Osteocyte (in vitro differentiated cells): ENCODE measurements at regions not wholly inside any gene's neighbourhood (a gene's known extent, or its start where the extent isn't known, plus 50 kb on each side); places are given as distances from the start of the nearest gene placed in this dataset.

Source experiments
- DNase-seq: peaks from one replicate; pipeline ENCODE4 v3.0.0; 2021; ENCODE audit warnings: mixed read lengths; ENCODE audit not compliant: unreplicated experiment; ENCODE audit errors: extremely low spot score
- H3K27ac Mint-ChIP-seq: one replicate; pipeline ENCODE4 v1.8.0; 2021; ENCODE audit warnings: mild to moderate bottlenecking, mixed read lengths; ENCODE audit not compliant: unreplicated experiment
- H3K27me3 Mint-ChIP-seq: one replicate; pipeline ENCODE4 v1.8.0; 2021; ENCODE audit warnings: mixed read lengths; ENCODE audit not compliant: unreplicated experiment
- H3K36me3 Mint-ChIP-seq: one replicate; pipeline ENCODE4 v1.8.0; 2021; ENCODE audit warnings: mixed read lengths; ENCODE audit not compliant: unreplicated experiment
- H3K4me1 Mint-ChIP-seq: one replicate; pipeline ENCODE4 v1.8.0; 2021; ENCODE audit warnings: mixed read lengths; ENCODE audit not compliant: unreplicated experiment
- H3K4me3 Mint-ChIP-seq: one replicate; pipeline ENCODE4 v1.8.0; 2021; ENCODE audit warnings: mild to moderate bottlenecking, moderate library complexity, mixed read lengths; ENCODE audit not compliant: unreplicated experiment
- H3K9me3 Mint-ChIP-seq: one replicate; pipeline ENCODE4 v1.8.0; 2021; ENCODE audit warnings: mixed read lengths; ENCODE audit not compliant: unreplicated experiment
- CTCF ChIP-seq: fragments of 200-600 bp; sonication (generic); IDR thresholded peaks from 2 replicates; pipeline ENCODE4 v1.5.0; 2021; ENCODE audit warnings: antibody characterized with exemption, mild to moderate bottlenecking, moderate library complexity

GRCh38 chr20:53849471-53850059, 220.8 kb downstream of the BCAS1 start:
- DNase-seq, result no peak
- Mint-ChIP-seq H3K9me3 (no peaks in the 10 kb centered on the region), H3K27me3 (no peaks in the 10 kb centered on the region), H3K4me1 (peaks cover 25% of the 10 kb centered on the region), H3K4me3 (no peak overlapping the region), H3K27ac (no peak overlapping the region), H3K36me3 (no peaks in the 10 kb centered on the region)
- no peak for TF ChIP-seq CTCF

GRCh38 chr20:53848304-53848703, 222.1 kb downstream of the BCAS1 start:
- Mint-ChIP-seq H3K36me3 (no peaks in the 10 kb centered on the region), H3K4me3 (no peak overlapping the region), H3K27me3 (no peaks in the 10 kb centered on the region), H3K27ac (no peak overlapping the region), H3K4me1 (peaks cover 25% of the 10 kb centered on the region), H3K9me3 (no peaks in the 10 kb centered on the region)
- no peak for TF ChIP-seq CTCF
- no peak for DNase-seq

- no peak overlapping the region for H3K27ac Mint-ChIP-seq
- no peaks in the 10 kb centered on the region for H3K36me3 Mint-ChIP-seq
- no peak overlapping the region for H3K4me3 Mint-ChIP-seq
Measured at GRCh38 chr20:53847837-53848170, 222.6 kb downstream of the BCAS1 start.

GRCh38 chr20:53847139-53847836, 223.1 kb downstream of the BCAS1 start:
- peaks cover 25% of the 10 kb centered on the region for H3K4me1 Mint-ChIP-seq
- no peaks in the 10 kb centered on the region for H3K9me3 Mint-ChIP-seq
- no peaks in the 10 kb centered on the region for H3K27me3 Mint-ChIP-seq
- no peak overlapping the region for H3K27ac Mint-ChIP-seq
- H3K4me3 Mint-ChIP-seq, result no peak overlapping the region
- TF ChIP-seq CTCF, result no peak
- no peaks in the 10 kb centered on the region for H3K36me3 Mint-ChIP-seq
- DNase-seq, result no peak

More at GRCh38 chr20:53847837-53848170, 222.6 kb downstream of the BCAS1 start:
- no peak for DNase-seq
- TF ChIP-seq CTCF, result no peak
- no peaks in the 10 kb centered on the region for H3K27me3 Mint-ChIP-seq
- no peaks in the 10 kb centered on the region for H3K9me3 Mint-ChIP-seq
- peaks cover 25% of the 10 kb centered on the region for H3K4me1 Mint-ChIP-seq

- no peak for TF ChIP-seq CTCF
- Mint-ChIP-seq H3K27me3 (no peaks in the 10 kb centered on the region), H3K4me3 (no peak overlapping the region), H3K36me3 (no peaks in the 10 kb centered on the region), H3K4me1 (peaks cover 20% of the 10 kb centered on the region), H3K9me3 (no peaks in the 10 kb centered on the region), H3K27ac (no peak overlapping the region)
- DNase-seq, result no peak
Measured at GRCh38 chr20:53846640-53847039, 223.8 kb downstream of the BCAS1 start.
